Right ventricle myocardium superior (tissue), 1 donor: ENCODE measurements at regions not wholly inside any gene's neighbourhood (a gene's known extent, or its start where the extent isn't known, plus 50 kb on each side); places are given as distances from the start of the nearest gene placed in this dataset.

Experiments
- ATAC-seq: fragments of 200-7000 bp; cut with Tn5 transposase; one replicate; pipeline ENCODE4 v1.9.1; 2020; ENCODE audit warnings: mild to moderate bottlenecking; ENCODE audit not compliant: poor library complexity
- DNase-seq: peaks from one replicate; pipeline ENCODE4 v3.0.0-alpha.2; 2020
- intact Hi-C: fragments of 100-400 bp; cut with DNase I; formaldehyde crosslinking; loops from one replicate; pipeline ENCODE4 v1.11.2; 2022
- donor health status: DM: no; HTN: yes; CAD: no; lungs with severe emphysema.

DNA sequence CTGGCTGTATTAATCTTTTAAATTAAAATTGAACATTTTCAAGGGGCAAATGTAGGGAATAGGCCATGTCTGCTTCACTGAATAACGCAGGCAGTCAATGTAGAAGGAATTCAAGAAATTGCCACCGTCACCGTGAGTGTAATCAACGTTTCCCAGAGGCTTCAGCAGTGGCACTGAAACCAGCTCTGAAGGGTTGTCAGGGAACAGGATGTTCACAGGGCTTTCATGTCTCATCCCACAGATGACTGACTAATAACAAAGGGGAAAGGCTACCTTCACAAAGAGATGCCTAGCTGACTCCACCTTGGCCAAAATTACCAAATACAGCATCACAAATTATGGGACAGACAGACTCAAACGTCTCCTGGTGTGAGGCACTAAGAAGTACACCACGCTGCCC is 70.4 kb upstream of the SIMC1 start:
- ATAC-seq (no peak), DNase-seq (no peak)
- intact Hi-C loops = no loop called here

GRCh38 chr5:176169393-176170063 is 68.7 kb upstream of the SIMC1 start:
- ATAC-seq (no peak), DNase-seq (no peak)
- intact Hi-C loops = no loop called here

DNA sequence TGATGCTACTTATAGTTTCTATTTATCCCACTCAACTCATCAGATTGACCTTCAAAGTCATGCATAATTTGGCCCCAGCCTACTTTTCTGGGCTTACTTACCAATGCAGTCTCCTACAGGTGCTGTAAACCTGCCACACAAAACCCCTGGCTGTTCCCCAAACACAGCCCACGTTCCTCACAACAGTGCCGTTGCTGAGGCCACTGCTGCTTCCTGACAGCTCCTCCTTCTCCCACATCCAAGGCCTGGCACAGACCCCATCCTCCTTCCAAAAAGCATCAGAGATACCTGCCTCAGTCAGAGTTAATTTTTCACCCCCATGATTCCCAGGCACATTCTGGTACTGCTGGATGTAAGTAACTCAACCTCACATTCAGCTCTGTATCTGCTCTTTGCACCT is 68.1 kb upstream of the SIMC1 start:
- DNase-seq = no peak
- no peak for ATAC-seq
- intact Hi-C loops = no loop called here

- DNase-seq (no peak), ATAC-seq (no peak)
- intact Hi-C loops = no loop called here
Measured at GRCh38 chr5:176171171-176171760, 67.0 kb upstream of the SIMC1 start.

DNA sequence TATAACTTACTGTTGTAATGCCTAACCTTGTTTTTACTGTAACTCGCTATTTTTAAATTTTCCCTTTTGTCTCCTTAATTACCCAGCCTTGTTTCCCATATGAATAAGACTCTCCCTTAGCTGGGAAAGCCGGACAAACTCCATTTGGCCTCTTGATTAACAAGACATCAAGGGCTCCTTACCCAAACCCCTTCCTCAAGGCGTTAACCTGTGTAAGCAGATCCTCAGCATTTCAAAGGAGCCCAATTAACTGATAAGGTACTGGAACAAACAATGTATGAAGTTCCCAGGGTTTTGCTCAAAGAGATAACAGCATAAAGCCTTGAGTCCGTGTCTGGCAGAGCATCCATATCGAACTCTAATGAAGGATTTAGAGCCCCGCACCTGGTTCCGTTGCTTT is 66.0 kb upstream of the SIMC1 start:
- DNase-seq (no peak), ATAC-seq (no peak)
- intact Hi-C loops = no loop called here

DNA sequence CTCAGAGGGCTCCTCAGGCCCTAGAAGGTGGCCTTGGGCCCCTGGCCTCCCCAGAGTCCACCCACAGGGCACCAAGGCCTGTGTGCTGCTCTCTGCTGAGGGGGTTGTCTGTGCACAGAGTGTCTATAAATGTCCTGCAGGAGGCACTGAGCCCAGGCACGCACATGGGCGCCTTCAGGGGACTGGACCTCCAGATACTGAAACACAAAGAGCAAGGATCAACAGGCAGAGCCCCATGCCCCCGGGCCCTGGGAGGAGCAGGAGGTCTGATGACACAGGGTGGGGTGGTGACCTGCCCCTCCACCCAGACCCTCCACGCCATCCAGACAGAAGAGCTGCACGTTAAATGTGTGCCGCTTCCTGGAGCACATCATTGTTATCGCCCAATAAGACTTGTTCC is 64.6 kb upstream of the SIMC1 start:
- intact Hi-C loops = no loop called here
- ATAC-seq (no peak), DNase-seq (no peak)

GRCh38 chr5:176174345-176175025 is 63.7 kb upstream of the SIMC1 start:
- DNase-seq (no peak), ATAC-seq (no peak)
- intact Hi-C loops = no loop called here

DNA sequence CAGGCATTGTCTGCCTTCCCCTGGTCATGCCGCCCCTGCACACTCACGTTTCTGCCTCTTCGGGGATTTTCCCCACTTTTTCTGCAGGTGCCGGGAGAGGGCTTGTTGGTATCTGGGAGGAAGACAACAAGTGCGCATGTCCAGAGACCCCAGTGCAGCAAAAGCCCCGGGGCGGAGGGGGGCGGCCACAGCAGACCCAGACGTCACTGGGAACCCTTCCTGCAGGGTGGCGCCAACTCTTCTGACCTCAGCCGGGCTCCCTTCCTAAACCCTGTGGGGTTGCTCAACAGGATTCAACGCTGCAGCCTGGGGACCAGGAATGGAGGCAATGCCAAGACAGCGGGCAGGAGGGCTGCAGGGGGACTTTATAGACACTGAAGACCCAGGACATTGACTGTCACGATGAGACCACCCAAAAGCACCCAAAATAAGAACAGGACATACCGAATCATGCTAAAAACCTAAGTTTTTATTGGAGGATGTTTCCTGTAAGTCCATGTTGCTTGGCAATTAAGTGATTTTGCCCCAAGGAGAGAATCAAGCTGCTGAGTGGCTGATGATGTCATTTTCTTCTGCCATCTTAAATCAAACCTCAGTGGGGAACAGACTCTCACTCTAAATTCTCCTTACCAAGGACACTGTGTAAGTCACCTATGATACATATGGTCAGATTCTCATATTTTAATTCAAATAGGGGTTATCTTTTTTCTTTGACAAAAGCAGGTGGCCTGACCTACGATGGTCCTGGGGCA is 62.9 kb upstream of the SIMC1 start:
- no peak for ATAC-seq
- no peak for DNase-seq
- intact Hi-C loops = no loop called here

- DNase-seq (no peak), ATAC-seq (no peak)
- intact Hi-C loops = no loop called here
Measured at GRCh38 chr5:176176231-176176630, 62.0 kb upstream of the SIMC1 start.

DNA sequence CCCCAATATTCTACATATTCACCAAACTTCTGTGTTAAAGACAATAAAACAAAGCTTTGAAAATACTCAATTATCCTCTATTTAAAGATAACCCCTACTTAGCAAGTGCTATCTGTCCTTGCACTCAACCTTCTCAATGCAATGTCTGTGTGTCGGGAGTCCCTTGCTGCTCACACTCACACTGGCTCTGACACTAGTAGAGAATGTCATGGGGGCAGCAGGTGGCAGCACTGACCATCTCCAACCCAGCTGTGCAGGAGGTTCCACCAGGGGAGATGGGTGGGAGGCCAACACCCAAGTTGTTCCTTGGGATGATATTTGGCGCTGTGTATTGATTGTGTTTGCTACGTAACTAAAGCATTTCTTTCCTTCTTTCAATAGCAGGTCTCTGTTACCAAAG is 59.4 kb upstream of the SIMC1 start:
- ATAC-seq (no peak), DNase-seq (no peak)
- intact Hi-C loops = no loop called here

- DNase-seq (no peak), ATAC-seq (no peak)
- intact Hi-C loops = no loop called here
Measured at GRCh38 chr5:176180339-176180738, 57.9 kb upstream of the SIMC1 start.

- ATAC-seq (no peak), DNase-seq (no peak)
- intact Hi-C loops = no loop called here
Measured at GRCh38 chr5:176180781-176181180, 57.4 kb upstream of the SIMC1 start.

DNA sequence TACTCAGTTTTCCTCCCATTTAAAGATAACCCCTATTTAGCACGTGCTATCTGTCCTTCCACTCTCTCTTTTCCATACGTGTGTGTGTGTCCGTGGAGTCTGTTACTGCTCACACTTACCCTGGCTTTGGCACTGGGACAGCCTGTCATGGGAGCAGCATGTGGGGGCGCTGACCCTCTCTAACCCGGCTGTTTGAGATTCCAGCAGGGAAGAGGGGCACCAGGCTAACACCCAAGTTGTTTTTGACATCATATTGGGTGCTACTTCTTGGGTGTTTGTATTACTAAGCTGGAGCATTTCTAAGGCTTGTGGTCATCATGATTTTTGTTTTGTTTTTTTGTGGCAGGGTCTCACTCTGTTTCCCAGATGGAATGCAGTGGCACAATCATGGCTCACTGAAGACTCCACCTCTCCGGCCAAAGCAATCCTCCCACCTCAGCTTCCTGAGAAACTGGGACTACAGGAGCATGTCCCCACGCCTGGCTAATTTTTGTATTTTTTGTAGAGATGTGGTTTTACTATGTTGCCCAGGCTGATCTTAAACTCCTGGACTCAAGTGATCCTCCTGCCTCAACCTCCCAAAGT is 56.9 kb upstream of the SIMC1 start:
- ATAC-seq (no peak), DNase-seq (no peak)
- intact Hi-C loops = no loop called here

GRCh38 chr5:176183321-176184074 is 54.7 kb upstream of the SIMC1 start:
- ATAC-seq = no peak

DNA sequence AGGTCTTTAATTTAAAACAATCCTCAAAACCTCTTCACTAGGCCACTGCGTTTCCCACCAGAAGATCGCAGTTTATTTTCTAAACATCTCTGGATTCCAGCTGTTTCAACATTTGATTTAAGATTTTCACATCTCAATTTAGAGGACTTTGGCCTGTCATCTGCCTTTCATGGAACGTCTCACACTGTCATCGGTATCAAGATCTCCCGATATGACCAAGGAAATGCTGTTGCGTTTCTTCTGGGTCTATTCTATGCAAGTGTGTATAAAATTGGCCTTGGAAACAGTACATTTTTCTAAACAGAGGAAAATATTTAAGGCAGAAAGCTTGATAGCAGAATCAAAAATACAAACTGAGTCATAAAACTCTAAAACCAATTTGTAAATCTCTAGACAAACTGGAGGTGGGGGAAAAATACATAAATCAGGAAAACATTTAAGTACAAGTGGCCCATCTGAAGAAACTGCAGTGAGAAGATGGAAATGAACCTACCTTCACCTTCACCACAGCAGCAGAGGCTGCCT is 53.6 kb upstream of the SIMC1 start:
- DNase-seq (no peak), ATAC-seq (no peak)
- intact Hi-C loops = no loop called here

More at GRCh38 chr5:176183321-176184074, 54.7 kb upstream of the SIMC1 start:
- intact Hi-C loops = no loop called here
- no peak for DNase-seq

- ATAC-seq (no peak), DNase-seq (no peak)
- intact Hi-C loops = no loop called here
Measured at GRCh38 chr5:176185133-176185733, 53.0 kb upstream of the SIMC1 start.

- ATAC-seq (no peak), DNase-seq (no peak)
- intact Hi-C loops = no loop called here
Measured at GRCh38 chr5:176186107-176186506, 52.1 kb upstream of the SIMC1 start.
